Stomach (tissue), 4 donors: ENCODE measurements at regions not wholly inside any gene's neighbourhood (a gene's known extent, or its start where the extent isn't known, plus 50 kb on each side); places are given as distances from the start of the nearest gene placed in this dataset.

Source experiments
- EP300 ChIP-seq: sonication (generic); formaldehyde crosslinking; IDR thresholded peaks from one replicate; pipeline ENCODE4 v1.6.1; 2017; ENCODE audit warnings: antibody characterized with exemption
- POLR2A ChIP-seq, 4 donors: fragments of 450-650 bp; IDR thresholded peaks; one replicate each; pipeline ENCODE4 v1.6.1; 2016; ENCODE audit warnings: antibody characterized with exemption in 4 of 4, control low read depth in 2 of 4, mild to moderate bottlenecking in 1 of 4, moderate library complexity in 1 of 4
- TF ChIP-seq, protein P1 (sequence below), 7 experiments: fragments of 450-650 bp in 4 of 7; fragments of 200-600 bp in 3 of 7; sonication (generic) in 3 of 7; IDR thresholded peaks; one replicate each; pipeline ENCODE4 v1.5.1; 2016 to 2019; ENCODE audit warnings: antibody characterized with exemption in 7 of 7, control low read depth in 2 of 7, mild to moderate bottlenecking in 1 of 7

GRCh38 chr4:64967286-64967685, 558.0 kb upstream of the TECRL start:
- TF ChIP-seq, protein P1, sequence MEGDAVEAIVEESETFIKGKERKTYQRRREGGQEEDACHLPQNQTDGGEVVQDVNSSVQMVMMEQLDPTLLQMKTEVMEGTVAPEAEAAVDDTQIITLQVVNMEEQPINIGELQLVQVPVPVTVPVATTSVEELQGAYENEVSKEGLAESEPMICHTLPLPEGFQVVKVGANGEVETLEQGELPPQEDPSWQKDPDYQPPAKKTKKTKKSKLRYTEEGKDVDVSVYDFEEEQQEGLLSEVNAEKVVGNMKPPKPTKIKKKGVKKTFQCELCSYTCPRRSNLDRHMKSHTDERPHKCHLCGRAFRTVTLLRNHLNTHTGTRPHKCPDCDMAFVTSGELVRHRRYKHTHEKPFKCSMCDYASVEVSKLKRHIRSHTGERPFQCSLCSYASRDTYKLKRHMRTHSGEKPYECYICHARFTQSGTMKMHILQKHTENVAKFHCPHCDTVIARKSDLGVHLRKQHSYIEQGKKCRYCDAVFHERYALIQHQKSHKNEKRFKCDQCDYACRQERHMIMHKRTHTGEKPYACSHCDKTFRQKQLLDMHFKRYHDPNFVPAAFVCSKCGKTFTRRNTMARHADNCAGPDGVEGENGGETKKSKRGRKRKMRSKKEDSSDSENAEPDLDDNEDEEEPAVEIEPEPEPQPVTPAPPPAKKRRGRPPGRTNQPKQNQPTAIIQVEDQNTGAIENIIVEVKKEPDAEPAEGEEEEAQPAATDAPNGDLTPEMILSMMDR (IDR thresholded peaks at IDR 0.05): no peak
- no peak for TF ChIP-seq POLR2A (IDR thresholded peaks at IDR 0.05)
- TF ChIP-seq EP300: no peak
